HG02870 (cell line): ENCODE measurements at regions not wholly inside any gene's neighbourhood (a gene's known extent, or its start where the extent isn't known, plus 50 kb on each side); places are given as distances from the start of the nearest gene placed in this dataset.
A peak's percentile ranks its signal among the peaks of the same experiment; 100 is the strongest.
"Not testable (repeated sequence)": the region's sequence is repeated elsewhere in the genome, so short reads cannot be mapped to it uniquely, and the experiment has no call there.

ENCODE experiments used
- ATAC-seq: cut with Tn5 transposase; IDR thresholded peaks from one replicate; pipeline ENCODE4 v1.9.1; 2021; ENCODE audit warnings: mild to moderate bottlenecking, moderate library complexity; ENCODE audit not compliant: unreplicated experiment

DNA sequence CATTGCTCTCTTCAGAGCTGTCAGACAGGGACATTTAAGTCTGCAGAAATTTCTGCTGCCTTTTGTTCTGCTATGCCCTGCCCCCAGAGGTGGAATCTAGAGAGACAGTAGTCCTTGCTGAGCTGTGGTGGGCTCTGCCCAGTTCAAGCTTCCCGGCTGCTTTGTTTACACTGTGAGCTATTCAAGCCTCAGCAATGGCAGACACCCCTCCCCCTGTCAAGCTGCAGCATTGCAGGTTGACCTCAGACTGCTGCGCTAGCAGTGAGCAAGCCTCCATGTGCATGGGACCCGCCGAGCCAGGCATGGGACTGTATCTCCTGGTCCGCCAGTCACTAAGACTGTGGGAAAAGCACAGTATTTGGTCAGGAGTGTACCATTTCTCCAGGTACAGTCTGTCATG is 53.6 kb upstream of the MAPK10 start:
- ATAC-seq = not testable (repeated sequence)

DNA sequence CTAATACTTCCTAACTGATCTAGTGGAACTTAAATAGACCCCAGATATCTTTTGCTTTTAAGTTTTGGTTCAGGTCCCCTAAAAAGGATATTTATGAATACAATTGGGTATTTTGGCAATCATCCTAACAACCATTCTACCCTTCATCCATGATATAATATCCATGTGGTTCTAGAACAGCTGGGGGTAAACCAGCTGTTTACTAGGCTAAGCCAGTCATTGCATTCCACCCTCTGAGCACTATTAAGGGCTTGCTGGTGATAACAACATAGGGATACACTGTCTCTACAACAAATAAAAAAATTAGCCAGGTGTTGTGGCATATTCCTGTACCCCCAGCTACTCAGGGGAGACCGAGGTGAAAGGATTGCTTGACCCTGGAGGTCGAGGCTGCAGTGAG is 54.8 kb upstream of the MAPK10 start:
- ATAC-seq = no peak

DNA sequence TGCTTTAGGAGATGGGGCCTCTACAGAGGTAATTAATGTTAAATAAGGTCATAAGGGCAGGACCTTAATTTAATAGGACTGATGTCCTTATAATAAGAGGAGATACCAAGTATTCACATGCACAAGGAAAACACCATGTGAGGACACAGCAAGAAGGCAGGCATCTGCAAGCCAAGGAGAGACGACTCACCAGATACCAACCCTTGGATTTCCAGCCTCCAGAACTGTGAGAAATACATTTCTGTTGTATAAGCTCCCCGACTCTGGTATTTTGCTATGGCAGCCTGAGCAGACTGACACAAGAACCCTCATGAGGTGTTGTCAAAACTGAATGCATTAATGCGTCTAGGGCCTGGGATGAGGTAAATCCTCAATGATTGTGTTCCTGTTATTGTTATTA is 56.2 kb upstream of the MAPK10 start:
- ATAC-seq = no peak

DNA sequence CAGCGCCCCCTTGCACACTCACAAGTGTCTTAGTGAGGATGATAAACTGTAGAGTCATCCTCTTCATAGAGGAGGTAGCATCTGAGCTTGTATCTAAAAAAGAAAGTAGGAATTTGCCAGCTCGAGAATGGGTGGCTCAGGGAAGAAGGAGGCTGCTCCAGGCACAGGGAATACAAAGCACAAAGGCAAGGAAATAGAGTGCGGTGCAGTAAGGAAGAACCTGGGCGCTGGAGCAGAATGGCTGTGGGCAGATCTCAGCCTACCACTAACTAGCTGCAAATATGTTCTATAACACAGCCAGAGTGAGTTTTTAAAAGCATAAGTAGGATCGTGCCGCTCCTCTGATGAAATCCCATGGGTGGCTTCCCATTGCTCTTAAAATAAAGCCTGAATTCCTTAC is 61.6 kb upstream of the MAPK10 start:
- ATAC-seq = no peak

DNA sequence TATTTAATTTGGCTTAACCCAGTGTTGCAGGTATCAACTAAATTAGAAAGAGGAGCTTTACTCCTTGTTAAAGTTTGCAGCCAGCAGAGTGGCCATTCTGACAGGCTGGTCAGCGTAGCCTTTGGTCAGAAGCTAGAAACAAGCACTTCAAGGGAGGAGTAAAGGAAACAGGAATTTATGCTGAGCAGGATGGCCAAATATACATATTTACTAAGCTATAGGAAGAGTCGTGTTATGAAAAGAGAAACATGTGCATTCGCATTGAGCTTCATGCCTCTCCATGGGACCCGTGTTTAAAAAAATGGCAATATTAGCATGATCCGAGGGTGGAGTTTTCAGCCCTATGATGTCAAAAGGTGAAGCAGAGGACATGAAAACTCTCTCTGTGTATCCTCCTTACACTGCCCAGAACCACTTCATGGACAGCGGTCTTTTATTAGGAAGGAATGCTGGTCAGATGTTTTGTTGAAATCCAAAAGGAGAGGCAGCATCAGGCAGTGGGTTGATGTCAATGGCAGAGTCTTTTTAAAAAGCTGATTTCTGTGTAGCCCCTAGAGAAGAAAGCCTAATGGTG is 71.8 kb upstream of the MAPK10 start:
- ATAC-seq = no peak

DNA sequence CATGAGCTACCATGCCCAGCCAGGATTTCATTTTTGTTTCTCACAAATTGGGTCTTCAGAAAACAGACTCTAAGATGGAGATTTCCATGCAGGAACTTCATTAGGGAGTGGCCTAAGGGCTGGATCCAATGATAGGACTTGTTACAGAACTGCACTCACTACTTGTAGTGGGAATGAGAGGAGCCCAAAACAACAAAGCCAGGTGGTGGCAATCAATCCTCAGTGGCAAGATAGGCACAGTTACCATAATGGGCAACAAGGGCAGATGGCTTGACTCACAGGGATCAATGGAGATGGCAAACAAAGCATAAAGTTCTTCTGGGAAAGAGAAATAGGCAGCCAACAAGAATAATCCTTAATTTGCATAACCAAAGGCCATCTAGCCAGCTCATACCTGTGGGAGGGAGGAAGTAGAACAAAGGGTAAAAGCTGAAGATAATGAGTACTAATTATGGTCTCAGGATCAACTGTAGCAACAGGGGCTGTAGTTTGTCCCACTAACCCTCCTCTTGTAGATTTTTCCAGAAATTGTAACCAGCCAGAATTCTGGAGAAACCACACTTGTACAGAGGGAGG is 72.8 kb upstream of the MAPK10 start:
- no peak for ATAC-seq

DNA sequence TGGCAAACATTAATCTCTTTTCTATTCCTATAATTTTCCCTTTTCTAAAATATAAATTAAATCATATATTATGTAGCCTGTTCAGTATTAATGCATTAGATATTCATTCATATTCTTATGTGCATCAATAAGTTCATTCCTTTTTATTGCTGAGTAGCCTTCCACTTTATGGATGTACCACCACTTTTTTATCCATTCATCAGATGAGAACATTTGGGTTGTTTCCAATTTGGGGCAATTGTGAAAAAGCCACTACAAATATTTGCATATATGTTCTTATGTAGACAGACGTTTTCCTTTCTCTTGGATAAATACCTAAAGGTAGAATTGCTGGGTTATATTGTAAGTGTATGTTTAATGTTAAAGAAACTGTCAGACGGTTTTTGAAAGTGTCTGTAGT is 79.4 kb upstream of the MAPK10 start:
- no peak for ATAC-seq

DNA sequence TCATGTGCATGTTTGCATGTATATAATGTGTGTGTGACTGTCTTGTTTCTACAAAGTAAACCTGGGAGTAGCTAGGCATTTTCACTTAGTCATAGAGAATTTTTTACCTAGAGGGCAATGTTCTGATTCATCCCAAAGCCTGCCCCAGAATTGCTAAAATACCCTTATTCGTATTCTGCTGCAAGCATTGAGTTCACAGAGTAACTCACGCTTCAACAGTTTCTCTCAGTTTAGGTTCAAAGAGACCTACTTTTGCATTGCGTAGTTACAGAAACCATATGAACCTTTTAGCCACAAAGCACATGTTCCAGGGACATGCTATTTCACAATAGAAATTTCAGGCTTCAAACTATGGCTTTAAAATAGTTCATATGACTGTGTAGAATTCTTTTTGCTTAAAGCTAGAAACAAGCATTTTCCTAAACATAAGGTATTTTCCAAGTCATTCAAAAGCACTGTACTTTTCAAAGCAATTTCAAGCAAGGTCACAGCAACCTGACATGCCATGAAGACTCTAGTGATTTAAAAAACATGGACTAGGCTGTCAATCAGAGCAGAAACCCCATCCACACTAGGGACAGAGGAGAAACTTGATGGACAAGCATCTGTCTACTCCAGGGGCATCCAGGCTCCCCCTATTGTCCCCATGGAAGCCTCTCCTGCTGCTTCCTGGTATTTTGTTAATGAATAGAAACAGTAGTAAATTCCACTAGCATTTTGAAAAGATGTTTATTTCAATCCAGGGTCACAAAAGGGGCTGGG is 81.5 kb upstream of the MAPK10 start:
- peak; percentile 60 for ATAC-seq

DNA sequence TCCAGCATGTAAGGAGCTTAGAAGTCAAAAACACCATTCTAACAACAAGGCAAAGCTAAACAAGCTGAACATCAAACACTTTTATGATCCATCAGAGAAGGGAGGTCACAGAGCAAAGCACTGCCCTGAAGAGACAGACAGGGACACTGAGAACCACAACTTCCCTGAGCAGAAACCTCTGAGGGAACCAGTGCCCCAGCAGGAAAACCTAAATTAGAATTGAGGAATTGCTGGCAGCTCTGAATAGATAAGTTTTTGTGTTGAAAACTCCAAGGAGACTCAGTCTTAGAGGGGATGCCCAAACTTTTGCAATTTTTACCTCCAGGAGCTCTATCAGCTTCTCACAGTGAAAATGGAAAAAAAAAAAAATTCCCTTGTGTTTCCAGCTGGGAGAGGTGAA is 83.0 kb upstream of the MAPK10 start:
- no peak for ATAC-seq

DNA sequence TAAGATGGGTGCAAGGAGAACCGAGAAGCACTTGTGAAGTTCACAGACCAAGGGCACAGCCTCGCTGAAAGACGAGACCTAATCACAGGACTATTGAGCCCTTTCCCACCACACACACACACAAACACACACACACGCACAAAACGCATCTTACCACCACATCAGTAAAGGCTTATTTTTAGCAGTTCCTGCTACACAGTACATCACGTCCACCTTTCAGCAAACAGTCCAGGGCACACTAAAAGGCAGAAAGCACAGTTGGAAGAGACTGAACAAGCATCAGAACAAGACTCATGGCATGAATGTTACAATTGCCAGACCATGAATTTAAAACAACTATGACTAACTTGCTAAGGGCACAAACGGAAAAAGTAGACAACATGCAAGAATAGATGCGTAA is 83.6 kb upstream of the MAPK10 start:
- ATAC-seq = no peak

DNA sequence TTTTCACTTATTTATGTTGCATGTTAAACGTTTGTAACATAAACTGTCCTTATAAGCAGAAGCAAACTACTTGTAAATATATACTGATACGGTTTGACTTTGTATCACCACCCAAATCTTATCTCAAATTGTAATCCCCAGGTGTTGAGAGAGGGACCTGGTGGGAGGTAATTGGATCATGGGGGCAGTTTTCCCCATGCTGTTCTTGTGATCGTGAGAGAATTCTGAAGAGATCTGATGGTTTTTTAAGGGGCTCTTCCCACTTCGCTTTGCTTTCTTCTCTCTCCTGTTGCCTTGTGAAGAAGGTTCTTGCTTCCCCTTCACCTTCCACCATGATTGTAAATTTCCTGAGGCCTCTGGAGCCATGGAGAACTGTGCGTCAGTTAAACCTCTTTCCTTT is 87.1 kb upstream of the MAPK10 start:
- ATAC-seq = no peak

DNA sequence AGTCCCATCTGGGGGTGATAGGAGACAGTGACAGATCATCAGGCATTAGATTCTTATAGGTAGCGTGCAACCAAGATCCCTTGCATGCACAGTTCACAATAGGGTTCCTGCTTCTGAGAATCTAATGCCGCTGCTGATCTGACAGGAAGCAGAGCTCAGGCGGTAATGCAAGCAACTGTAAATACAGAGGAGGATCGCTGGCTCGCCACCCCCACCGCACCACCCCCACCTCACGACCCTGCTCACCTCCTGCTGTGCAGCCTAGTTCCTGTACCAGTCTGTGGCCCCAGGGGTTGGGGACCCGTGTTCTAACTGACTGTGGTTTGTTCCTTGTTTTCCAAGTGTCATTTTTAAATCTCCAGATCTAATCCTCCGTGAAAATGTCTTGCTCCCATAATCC is 89.0 kb upstream of the MAPK10 start:
- ATAC-seq = no peak

DNA sequence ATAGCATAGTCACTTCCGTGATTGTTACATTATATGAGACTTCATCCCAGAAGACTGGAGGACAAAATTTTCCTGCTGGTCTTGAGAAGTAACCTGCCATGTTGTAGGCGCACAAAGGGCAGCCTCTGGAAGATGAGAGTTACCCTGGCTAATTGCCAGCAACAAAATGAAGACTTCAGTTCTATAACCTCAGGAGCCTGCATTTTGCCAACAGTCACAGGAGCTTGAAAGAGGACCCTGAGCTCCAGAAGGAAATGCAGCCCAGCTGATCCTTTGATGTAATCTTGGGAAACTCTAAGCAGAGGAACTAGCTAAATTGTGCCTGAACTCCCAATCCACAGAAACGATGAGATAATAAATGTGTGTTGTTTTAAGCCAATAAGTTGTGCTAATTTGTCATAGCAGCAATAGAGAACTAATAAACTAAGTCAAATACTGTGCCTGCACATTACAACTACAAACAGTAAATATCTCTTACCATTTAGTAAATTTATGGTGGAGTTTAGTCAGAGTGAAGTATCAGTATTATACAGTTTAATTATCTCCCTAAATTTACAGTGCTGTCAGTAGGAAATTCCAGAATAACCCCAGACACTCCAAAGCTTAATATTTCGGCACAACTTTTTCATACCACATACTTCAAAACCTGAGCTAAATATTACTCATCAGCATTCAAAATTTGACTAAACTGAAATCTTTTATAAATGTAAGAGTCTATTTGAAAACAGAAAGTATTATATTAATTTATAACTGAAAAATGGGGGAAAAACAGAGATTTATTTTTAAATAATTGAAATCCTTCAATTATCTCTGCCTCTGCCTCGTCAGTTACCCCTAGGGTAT is 90.1 kb upstream of the MAPK10 start:
- no peak for ATAC-seq

DNA sequence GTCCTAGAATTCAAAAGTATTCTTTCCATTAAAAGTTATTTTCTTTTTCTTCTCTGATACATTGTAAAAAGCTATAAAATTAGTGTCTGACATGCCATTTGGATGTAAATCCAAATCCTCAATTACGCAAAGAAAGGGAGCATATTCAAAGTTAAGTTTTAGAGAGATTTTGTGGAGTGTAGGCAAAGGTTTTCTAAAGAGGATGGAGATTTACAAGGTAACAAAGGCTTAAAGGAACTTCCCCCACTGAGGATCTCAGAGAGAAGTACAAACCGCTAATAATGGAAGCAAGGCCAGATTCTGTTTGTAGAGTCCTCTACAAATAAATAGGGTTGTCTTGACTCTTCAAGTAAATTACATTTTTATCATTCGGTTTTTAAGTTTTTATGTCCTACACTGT is 91.0 kb upstream of the MAPK10 start:
- ATAC-seq = no peak

DNA sequence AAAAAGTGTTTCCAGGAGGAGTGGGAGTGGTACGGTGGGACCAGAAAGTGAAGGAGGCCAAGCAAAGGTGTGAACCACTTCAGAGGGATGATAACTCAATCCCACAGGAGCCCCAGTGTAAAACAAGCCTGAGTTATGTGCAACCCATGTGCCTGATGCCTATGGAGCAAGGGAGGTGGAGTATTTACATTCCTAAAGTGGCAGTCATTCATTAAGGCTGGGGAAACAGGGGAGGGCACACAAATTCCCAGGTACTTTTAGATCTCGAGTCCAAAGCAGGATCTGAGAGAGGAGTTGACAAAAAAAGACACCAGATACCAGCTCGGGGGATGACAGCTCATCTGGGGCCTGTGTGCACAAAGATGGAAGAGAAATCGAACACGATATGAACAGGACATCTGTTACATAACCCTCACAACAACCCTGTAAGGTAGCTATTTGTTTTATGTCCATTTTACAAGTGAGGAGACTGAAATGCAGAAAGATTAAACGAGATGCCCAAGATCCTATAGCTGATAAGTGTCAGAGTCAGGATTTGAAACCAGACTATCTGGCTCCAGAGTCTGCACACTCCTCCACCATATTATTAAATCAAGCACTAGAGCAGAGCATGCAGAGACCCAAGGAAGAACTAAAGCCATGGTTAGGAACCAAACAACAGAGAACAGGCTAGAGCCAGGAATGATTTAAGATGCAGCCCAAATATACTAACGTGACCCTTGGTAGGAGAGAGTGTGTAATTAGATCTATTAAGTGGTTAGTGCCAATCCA is 91.9 kb upstream of the MAPK10 start:
- ATAC-seq = no peak

DNA sequence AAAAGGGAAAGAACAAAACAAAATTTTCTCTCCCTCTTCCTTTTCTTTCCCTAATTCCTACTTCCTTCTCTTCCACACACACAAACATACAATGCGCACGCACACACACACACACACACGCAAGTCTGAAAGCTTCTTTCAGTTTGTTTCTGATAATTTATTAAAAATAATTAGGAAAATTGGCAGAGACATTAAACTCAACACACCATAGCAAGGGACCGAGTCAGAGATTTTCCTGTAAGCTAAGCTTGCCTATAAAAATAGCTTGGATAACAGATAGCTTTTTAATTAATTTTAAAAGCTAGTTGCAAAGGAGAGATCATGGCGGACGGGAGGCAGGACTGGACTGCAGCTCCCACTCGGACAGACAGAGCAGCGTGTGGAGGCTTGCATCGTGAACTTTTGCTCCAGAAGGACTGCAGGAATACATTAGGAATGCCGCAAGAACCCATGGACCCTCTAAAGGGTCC is 92.6 kb upstream of the MAPK10 start:
- no peak for ATAC-seq

DNA sequence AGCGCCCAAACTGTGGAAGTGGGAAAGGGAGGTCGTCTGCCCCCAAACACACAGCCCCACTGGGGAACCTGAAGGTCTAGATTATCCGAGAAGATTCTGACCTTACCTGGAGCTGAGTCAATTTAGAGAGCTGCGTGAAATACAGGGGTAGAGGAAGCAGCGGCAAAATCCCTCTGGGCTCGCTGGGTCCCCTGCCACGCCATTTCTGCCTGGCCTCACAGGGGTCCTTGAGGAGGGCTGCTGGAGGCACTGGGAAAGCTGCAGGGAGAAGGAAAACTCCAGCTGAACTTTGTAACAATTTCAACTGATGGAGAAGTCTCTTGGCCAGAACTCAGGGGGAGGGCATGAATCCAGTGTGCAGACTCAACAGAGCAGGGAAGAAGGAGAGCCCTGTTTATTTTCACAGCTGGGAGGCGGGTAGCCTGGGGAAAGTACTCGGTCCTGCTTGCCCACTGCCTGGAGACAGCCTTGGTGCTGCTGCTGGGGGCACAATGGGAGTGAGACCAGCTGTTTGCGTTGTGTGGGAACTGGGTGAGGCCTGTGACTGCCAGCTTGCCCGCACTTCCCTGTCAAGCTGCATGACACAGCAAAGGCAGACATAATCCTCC is 93.2 kb upstream of the MAPK10 start:
- no peak for ATAC-seq

DNA sequence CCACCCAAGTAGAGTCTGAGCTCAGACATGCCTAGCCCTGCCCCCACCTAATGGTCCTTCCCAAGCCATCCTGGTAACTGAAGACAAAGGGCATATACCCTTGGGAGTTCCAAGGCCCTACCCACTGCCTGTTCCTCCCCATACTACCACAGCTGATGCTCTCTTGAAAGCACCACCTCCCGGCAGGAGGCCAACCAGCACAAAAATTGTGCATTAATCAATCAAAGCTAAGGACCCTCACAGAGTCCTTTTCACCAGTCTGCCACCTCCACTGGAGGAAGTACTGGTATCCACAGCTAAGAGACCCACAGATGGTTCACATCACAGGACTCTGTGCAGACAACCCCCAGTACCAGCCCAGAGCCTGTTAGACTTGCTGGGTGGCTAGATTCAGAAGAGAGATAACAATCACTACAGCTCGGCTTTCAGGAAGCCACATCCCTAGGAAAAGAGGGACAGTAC is 93.8 kb upstream of the MAPK10 start:
- ATAC-seq = not testable (repeated sequence)

DNA sequence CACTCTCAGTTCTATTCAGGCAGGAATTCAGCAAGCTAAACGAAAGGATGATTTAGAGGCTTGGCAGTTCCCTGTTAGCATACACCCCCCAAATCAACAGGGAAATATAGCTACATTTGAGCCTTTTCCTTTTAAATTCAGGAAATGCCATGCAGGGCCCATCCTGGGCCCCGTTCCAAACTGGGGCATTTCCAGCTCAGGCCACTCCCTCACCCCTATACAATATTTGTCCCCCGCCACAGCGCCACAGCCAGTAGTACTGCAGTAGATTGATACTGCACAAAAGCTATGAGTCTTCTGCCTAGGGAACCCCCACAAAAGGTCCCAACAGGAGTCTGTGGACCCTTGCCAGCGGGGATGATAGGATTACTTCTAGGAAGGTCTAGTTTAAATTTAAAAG is 102.0 kb upstream of the MAPK10 start:
- no peak for ATAC-seq

DNA sequence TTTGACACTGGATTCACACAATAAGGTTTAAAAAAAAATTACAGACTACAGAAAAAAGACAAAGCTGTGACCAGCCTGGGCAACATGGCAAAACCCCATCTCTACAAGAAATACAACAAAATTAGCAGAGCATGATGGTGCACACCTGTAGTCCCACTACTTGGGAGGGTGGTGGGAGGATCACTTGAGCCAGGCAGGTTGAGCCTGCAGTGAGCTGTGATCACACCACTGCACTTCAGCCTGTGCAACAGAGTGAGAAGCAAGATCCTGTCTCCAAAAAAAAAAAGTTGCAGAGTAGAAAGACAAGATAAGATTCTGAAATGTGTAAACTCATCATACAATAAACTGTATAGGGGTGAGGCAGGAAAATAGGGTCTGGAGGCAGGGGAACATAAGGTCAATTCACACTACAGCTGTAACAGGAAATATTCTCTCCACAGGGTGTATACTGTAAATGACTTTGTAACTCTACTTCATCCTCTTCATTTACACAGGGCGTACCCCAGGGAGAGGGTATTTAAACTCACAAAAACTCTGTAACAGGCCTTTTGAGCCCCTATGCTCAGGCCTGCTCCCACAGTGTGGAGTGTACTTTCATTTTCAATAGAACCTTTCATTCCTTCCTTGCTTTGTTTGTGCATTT is 112.6 kb upstream of the MAPK10 start:
- ATAC-seq = no peak
